AG09319 (cell line): ENCODE measurements at regions not wholly inside any gene's neighbourhood (a gene's known extent, or its start where the extent isn't known, plus 50 kb on each side); places are given as distances from the start of the nearest gene placed in this dataset.

Source experiments
- DNase-seq: peaks from one replicate; pipeline ENCODE4 v3.0.0-alpha.2; 2010; ENCODE audit warnings: low read depth; ENCODE audit errors: extremely low read depth
- TF ChIP-seq, protein P1 (sequence below): IDR thresholded peaks from 2 replicates; pipeline ENCODE4 v1.5.1; 2011; ENCODE audit warnings: low read depth, mild to moderate bottlenecking, inconsistent platforms, low read length, moderate library complexity

DNA sequence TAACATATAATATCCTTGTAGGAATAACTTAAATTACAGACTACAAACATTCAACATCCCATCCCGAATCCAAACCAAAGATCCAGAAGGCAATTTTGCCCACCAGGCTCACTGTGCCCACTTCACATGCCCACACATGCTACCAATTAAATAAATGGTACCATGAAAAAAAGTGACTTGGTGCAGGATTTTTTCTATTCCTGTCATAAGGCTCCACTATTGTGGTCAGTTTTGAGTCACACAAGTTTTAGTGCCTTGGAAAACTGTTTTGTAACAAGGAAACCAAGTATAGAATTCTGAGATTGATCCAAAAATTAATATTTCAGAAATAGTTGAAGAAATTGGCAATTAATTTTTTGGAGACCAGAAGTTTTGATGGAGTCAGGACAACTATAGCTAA, 470.1 kb upstream of the THBS1 start:
- no peak for DNase-seq
- TF ChIP-seq, protein P1, sequence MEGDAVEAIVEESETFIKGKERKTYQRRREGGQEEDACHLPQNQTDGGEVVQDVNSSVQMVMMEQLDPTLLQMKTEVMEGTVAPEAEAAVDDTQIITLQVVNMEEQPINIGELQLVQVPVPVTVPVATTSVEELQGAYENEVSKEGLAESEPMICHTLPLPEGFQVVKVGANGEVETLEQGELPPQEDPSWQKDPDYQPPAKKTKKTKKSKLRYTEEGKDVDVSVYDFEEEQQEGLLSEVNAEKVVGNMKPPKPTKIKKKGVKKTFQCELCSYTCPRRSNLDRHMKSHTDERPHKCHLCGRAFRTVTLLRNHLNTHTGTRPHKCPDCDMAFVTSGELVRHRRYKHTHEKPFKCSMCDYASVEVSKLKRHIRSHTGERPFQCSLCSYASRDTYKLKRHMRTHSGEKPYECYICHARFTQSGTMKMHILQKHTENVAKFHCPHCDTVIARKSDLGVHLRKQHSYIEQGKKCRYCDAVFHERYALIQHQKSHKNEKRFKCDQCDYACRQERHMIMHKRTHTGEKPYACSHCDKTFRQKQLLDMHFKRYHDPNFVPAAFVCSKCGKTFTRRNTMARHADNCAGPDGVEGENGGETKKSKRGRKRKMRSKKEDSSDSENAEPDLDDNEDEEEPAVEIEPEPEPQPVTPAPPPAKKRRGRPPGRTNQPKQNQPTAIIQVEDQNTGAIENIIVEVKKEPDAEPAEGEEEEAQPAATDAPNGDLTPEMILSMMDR, result no peak

DNA sequence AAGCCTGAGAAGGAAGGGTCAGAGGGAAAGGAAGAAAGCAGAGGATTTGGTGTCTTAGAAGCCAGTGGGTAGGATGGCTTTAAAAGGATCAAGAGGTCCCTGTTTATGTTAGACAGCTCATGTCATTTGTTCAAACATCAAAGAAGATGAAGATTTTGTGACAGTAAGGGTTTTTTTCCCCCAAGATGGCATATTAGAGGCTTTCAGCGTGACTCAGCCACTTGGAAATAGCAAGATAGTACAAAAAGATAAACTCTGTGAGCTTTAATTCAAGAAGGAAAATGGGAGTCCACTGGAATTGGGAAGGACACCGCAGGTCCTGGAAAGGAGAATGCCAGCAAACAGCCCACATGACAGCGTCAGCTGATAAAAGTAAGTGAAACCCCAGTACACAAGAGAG, 467.1 kb upstream of the THBS1 start:
- no peak for DNase-seq
- TF ChIP-seq, protein P1, result no peak

DNA sequence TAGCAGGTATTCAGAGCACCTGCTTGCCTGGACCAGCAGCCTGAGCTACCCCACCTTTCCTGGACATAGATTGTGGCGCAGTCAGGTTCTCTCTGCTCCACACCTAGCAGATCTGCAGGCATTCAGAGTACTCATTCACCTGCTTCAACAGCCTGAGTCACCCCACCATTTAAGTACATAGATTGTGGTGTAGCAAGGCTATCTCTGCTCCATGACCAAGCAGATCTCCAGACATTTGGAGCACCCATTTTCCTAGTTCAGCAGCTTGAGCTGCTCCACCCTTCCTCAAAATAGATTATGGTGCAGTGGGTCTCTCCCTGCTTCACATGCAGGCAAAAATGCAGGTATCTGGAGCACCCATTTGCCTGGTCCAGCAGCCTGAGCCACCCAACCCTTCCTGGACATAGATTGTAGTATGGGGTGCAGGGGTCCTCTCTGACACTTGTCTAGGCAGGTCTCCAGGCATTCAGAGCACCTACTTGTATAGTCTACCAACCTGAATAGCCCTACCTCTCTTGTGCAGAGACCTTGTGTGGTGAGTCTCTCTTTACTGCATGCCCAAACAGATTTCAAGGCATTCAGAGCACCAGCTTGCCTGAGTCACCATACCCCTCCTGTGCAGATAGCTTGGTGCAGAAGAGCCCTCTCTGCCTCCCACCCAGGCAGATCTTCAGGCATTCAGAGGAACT, 466.0 kb upstream of the THBS1 start:
- no peak for DNase-seq
- TF ChIP-seq, protein P1, result no peak

DNA sequence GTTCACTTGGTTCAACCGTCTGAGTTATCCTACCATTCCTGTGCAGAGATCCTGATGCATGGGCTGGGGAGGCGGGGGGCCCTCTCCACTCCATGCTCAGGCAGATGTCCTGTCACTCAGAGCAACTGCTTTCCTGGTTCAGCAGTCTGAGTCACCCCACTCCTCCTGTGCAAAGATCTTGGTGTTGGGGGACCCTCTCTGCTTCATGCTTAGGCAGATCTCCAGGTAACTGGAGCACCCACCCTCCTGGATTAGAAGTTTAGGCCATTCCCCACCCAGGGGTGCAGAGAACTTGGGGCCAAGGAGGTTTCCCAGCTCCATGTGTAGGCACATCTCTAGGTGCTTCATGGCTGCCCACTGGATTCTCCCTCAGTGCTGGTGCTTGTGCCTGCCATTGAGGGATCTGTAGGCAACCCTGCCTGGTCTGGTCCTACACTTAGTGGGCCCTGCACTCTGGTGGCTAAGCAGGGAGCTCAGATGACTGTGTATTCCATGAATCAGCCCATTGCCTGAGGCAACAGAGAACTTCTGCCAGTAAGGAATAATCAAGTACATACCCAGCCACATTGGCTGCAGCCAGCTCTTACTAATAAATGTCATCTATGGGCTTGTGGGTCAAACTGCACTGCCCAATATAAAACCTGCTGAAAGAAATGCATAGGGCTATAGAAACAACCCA, 465.4 kb upstream of the THBS1 start:
- TF ChIP-seq, protein P1, result peak; percentile 15
- DNase-seq, result no peak

DNA sequence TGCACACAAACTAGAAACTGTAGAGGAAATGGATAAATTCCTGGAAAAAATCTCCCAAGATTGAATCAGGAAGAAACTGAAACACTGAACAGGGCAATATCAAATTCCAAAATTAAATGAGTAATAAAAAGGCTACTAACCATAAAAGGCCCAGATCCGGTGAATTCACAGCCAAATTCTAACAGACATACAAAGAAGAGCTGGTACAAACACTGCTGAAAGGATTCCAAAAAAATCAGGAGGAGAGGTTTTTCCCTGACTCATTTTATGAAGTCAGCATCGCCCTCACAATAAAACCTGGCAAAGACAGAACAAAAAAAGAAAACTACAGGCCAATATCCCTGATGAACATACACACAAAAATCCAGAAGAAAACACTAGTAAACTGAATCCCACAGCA, 462.4 kb upstream of the THBS1 start:
- DNase-seq, result no peak

DNA sequence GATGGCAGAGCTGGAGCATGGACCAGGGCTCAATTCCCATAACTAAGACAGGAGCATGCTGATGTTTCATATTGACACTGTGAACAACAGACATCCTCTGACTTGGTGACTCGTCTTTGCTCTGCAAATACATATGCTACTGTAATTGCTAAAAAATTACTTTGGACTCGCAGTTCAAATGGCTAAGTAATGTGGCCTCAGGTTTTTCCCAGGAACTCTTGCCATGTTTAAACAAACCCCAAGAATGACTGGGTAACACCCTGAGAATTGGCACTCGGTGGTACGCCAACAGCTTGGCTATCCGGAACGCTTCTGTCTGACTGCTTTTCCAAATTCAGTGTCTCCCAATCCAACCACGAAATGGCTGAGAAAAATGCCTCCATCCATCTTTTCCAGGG, 456.7 kb upstream of the THBS1 start:
- DNase-seq, result no peak
- TF ChIP-seq, protein P1, result no peak

More for the DNA sequence above, 462.4 kb upstream of the THBS1 start:
- TF ChIP-seq, protein P1, result no peak

DNA sequence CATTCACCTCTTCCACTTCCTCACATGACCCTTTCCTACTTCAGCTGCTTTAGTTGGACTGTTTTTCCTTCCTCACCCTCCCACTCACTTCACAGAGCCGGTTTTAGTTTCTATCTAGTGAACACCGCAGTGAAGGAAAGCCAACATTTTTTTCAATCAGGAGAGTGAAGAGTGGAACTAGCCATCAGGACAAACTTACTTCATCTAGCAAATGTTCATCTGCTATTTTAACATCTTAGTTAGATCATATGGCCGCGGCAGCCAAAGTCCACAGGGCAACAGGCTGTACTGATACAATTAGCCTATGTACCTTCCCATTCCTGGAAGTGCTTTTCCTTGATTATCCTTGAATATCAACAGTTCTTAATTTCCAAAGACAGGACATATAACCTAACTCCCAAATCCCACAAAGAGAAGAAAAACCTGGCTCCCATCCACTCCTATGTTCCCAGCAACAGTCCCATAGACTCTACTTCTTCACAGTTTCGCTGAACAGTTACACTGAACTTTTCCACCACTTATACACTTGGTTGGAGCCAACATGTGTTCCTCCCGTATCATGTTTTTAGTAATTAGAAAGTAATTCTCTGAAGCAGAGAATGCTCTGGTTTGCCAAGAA, 456.2 kb upstream of the THBS1 start:
- TF ChIP-seq, protein P1, result no peak
- DNase-seq, result no peak
